ENCODE measurements at regions not wholly inside any gene's neighbourhood (a gene's known extent, or its start where the extent isn't known, plus 50 kb on each side); places are given as distances from the start of the nearest gene placed in this dataset.

DNA sequence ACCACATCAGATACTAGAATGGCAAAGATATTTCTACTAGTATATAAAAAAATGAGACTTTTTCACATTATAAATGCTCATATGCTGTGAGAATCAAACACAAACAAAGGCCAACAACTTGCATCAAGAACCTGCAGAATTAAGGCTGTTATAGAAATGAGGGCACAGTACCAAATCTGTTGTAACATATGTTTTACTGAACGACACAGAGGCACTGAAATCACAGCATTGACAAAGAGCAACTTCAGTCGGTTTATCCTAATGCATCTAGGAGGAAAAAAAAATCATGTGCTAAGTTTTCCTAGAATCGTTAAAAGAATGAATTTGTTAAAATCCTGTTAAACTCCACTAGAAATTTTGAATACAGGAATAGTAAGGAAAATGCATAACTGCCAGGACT is 617.4 kb upstream of the NETO1 start:
- in situ Hi-C loops (cut with MboI) (no loop called here), intact Hi-C loops (cut with micrococcal nuclease; ENCODE audit: unreplicated experiment) (no loop called here)
- ChIA-PET RAD21 (ENCODE audit: unreplicated experiment) (no interaction called here), CTCF (no interaction called here), SMC1A (ENCODE audit: uncharacterized antibody, unreplicated experiment) (no interaction called here), POLR2A (no interaction called here)
- Histone ChIP-seq H4K20me1 (ENCODE audit: control insufficient read depth, insufficient read depth) (no peaks in the 10 kb centered on the region), H3K27me3 (replicated peaks in 1 of 2; ENCODE audit: control insufficient read depth in 2 of 2, insufficient read depth in 2 of 2, low read length in 1 of 2) (no peaks in the 10 kb centered on the region), H2AFZ (ENCODE audit: control insufficient read depth, low read depth, low read length) (no peak overlapping the region), H3K4me1 (ENCODE audit: control insufficient read depth, insufficient read depth, low read length) (no peaks in the 10 kb centered on the region), H3K4me2 (ENCODE audit: control insufficient read depth, insufficient read depth) (no peak overlapping the region), H3K36me3 (ENCODE audit: control insufficient read depth in 2 of 2, insufficient read depth in 2 of 2, low read length in 1 of 2) (no peaks in the 10 kb centered on the region), H3K27ac (ENCODE audit: control insufficient read depth, insufficient read depth) (no peak overlapping the region), H3K4me3 (no peak overlapping the region), H3K9ac (ENCODE audit: control insufficient read depth, insufficient read depth, low read length) (no peak overlapping the region), H3K9me3 (replicated peaks; ENCODE audit: control insufficient read depth, insufficient read depth, low read length) (no peaks in the 10 kb centered on the region), H3K79me2 (ENCODE audit: control insufficient read depth, insufficient read depth, low read length) (no peaks in the 10 kb centered on the region)
- 18% methylated on average over 3 of the region's 3 CpGs for WGBS (ENCODE audit: insufficient coverage, insufficient replicate concordance, low lambda C conversion rate, missing lambda C conversion rate)
- FAIRE-seq (no peak), DNase-seq (ENCODE audit: low read depth, low spot score) (no peak), ATAC-seq (no peak)
- no TSS peak for BruUV-seq (replicated peaks)
- TF ChIP-seq, protein P1, sequence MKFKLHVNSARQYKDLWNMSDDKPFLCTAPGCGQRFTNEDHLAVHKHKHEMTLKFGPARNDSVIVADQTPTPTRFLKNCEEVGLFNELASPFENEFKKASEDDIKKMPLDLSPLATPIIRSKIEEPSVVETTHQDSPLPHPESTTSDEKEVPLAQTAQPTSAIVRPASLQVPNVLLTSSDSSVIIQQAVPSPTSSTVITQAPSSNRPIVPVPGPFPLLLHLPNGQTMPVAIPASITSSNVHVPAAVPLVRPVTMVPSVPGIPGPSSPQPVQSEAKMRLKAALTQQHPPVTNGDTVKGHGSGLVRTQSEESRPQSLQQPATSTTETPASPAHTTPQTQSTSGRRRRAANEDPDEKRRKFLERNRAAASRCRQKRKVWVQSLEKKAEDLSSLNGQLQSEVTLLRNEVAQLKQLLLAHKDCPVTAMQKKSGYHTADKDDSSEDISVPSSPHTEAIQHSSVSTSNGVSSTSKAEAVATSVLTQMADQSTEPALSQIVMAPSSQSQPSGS (IDR thresholded peaks at IDR 0.05; ENCODE audit: low read length), result no peak
- TF ChIP-seq KLF5 (IDR thresholded peaks at IDR 0.05; ENCODE audit: partially characterized antibody), result no peak
- TF ChIP-seq, protein P2, sequence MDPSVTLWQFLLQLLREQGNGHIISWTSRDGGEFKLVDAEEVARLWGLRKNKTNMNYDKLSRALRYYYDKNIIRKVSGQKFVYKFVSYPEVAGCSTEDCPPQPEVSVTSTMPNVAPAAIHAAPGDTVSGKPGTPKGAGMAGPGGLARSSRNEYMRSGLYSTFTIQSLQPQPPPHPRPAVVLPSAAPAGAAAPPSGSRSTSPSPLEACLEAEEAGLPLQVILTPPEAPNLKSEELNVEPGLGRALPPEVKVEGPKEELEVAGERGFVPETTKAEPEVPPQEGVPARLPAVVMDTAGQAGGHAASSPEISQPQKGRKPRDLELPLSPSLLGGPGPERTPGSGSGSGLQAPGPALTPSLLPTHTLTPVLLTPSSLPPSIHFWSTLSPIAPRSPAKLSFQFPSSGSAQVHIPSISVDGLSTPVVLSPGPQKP (IDR thresholded peaks at IDR 0.05; ENCODE audit: low read depth, low read length), result no peak
- TF ChIP-seq FOS (IDR thresholded peaks at IDR 0.05; ENCODE audit: borderline replicate concordance, extremely low read depth, insufficient read length), result no peak
- TF ChIP-seq, protein P3, sequence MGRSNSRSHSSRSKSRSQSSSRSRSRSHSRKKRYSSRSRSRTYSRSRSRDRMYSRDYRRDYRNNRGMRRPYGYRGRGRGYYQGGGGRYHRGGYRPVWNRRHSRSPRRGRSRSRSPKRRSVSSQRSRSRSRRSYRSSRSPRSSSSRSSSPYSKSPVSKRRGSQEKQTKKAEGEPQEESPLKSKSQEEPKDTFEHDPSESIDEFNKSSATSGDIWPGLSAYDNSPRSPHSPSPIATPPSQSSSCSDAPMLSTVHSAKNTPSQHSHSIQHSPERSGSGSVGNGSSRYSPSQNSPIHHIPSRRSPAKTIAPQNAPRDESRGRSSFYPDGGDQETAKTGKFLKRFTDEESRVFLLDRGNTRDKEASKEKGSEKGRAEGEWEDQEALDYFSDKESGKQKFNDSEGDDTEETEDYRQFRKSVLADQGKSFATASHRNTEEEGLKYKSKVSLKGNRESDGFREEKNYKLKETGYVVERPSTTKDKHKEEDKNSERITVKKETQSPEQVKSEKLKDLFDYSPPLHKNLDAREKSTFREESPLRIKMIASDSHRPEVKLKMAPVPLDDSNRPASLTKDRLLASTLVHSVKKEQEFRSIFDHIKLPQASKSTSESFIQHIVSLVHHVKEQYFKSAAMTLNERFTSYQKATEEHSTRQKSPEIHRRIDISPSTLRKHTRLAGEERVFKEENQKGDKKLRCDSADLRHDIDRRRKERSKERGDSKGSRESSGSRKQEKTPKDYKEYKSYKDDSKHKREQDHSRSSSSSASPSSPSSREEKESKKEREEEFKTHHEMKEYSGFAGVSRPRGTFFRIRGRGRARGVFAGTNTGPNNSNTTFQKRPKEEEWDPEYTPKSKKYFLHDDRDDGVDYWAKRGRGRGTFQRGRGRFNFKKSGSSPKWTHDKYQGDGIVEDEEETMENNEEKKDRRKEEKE (IDR thresholded peaks at IDR 0.05), result no peak
- no peak for TF ChIP-seq CEBPB (IDR thresholded peaks at IDR 0.05; ENCODE audit: borderline replicate concordance in 1 of 2, low read depth in 2 of 2, low read length in 2 of 2)
- TF ChIP-seq, protein P4, sequence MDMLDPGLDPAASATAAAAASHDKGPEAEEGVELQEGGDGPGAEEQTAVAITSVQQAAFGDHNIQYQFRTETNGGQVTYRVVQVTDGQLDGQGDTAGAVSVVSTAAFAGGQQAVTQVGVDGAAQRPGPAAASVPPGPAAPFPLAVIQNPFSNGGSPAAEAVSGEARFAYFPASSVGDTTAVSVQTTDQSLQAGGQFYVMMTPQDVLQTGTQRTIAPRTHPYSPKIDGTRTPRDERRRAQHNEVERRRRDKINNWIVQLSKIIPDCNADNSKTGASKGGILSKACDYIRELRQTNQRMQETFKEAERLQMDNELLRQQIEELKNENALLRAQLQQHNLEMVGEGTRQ (IDR thresholded peaks at IDR 0.05; ENCODE audit: borderline replicate concordance, low read depth, low read length), result no peak
